IMR-90 (cell line): ENCODE measurements at regions not wholly inside any gene's neighbourhood (a gene's known extent, or its start where the extent isn't known, plus 50 kb on each side); places are given as distances from the start of the nearest gene placed in this dataset.

Experiments
- BHLHE40 ChIP-seq: fragments of 150-350 bp; IDR thresholded peaks from 2 replicates; pipeline ENCODE4 v1.6.1; 2016; ENCODE audit warnings: mild to moderate bottlenecking, low read depth, low read length
- CEBPB ChIP-seq: IDR thresholded peaks from 2 replicates; pipeline ENCODE4 v1.6.1; 2012; ENCODE audit warnings: low read depth, low read length, improper control_type of control experiment
- CTCF ChIP-seq: conservative IDR thresholded peaks from 2 replicates; pipeline ENCODE4 v1.5.1; 2012; ENCODE audit warnings: mild to moderate bottlenecking, low read depth, low read length, improper control_type of control experiment
- ELK1 ChIP-seq: fragments of 150-350 bp; IDR thresholded peaks from 2 replicates; pipeline ENCODE4 v1.6.1; 2016; ENCODE audit warnings: low read depth, mild to moderate bottlenecking, low read length, moderate library complexity, borderline replicate concordance
- FOS ChIP-seq: fragments of 150-350 bp; IDR thresholded peaks from 2 replicates; pipeline ENCODE4 v1.6.1; 2016; ENCODE audit warnings: low read depth, low read length
- MAFK ChIP-seq: IDR thresholded peaks from 2 replicates; pipeline ENCODE4 v1.6.1; 2012; ENCODE audit warnings: low read depth, low read length, improper control_type of control experiment
- MAZ ChIP-seq: IDR thresholded peaks from 2 replicates; pipeline ENCODE4 v1.6.1; 2012; ENCODE audit warnings: low read depth, mild to moderate bottlenecking, low read length, improper control_type of control experiment, moderate library complexity, borderline replicate concordance
- POLR2A ChIP-seq: IDR thresholded peaks from 2 replicates; pipeline ENCODE4 v1.6.1; 2012; ENCODE audit warnings: mild to moderate bottlenecking, low read depth, low read length
- RAD21 ChIP-seq: IDR thresholded peaks from 2 replicates; pipeline ENCODE4 v1.6.1; 2012; ENCODE audit warnings: low read length, improper control_type of control experiment
- RCOR1 ChIP-seq: IDR thresholded peaks from 2 replicates; pipeline ENCODE4 v1.6.1; 2012; ENCODE audit warnings: mild to moderate bottlenecking, low read length, improper control_type of control experiment; ENCODE audit not compliant: insufficient replicate concordance
- RFX5 ChIP-seq: IDR thresholded peaks from 2 replicates; pipeline ENCODE4 v1.8.0; 2012; ENCODE audit warnings: low read depth, mild to moderate bottlenecking, low read length, moderate library complexity
- SMC3 ChIP-seq: fragments of 150-350 bp; IDR thresholded peaks from 2 replicates; pipeline ENCODE4 v1.6.1; 2016; ENCODE audit warnings: low read depth, mild to moderate bottlenecking, antibody characterized with exemption, low read length, moderate library complexity
- TF ChIP-seq, protein P1 (sequence below): fragments of 150-350 bp; IDR thresholded peaks from 2 replicates; pipeline ENCODE4 v1.6.1; 2017; ENCODE audit warnings: mild to moderate bottlenecking, antibody characterized with exemption, low read length, low read depth

DNA sequence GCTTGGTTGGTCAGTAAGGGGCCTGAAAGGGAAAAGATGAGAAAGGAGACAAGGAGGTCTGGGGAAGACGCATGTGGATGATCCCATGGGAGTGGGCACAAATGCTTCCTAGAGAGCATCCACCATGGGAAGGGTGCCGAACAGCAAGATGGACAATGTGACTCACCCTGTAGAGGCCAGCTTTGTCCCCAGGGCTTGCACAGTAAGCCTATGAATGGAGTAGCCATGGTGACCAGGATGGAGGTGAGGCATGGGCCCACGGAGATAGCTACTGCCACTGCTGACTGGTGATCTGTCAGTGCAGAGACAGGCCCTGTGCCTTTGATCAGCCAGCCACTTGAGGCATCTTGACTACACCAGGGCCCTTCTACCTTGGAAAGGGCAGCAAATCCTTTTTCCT, 172.6 kb downstream of the HAUS1 start:
- TF ChIP-seq MAZ (no peak), RCOR1 (no peak), RAD21 (no peak), CTCF (no peak), ELK1 (no peak), POLR2A (no peak), CEBPB (no peak), SMC3 (no peak), FOS (no peak), MAFK (no peak), BHLHE40 (no peak), RFX5 (no peak)
- TF ChIP-seq, protein P1, sequence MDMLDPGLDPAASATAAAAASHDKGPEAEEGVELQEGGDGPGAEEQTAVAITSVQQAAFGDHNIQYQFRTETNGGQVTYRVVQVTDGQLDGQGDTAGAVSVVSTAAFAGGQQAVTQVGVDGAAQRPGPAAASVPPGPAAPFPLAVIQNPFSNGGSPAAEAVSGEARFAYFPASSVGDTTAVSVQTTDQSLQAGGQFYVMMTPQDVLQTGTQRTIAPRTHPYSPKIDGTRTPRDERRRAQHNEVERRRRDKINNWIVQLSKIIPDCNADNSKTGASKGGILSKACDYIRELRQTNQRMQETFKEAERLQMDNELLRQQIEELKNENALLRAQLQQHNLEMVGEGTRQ: no peak
